K562 (cell line): ENCODE measurements at regions not wholly inside any gene's neighbourhood (a gene's known extent, or its start where the extent isn't known, plus 50 kb on each side); places are given as distances from the start of the nearest gene placed in this dataset.

ENCODE experiments used
- ATAC-seq: fragments of 200-7000 bp; cut with Tn5 transposase; 3 replicates; pipeline ENCODE4 v1.9.1; 2020; ENCODE audit warnings: moderate library complexity
- BruUV-seq: library from RNA; stranded (reverse); fragments of 400-500 nt; replicated peaks from 2 replicates; lab custom pipeline; 2021; lab: Mats Ljungman, UMichigan
- CTCF ChIA-PET: fragments of 300-600 bp; formaldehyde crosslinking; extraction: SDS; loops from one replicate; lab custom pipeline; 2021; ENCODE audit warnings: low intra/inter-chr PET ratio; lab: Yijun Ruan, JAX
- POLR2A ChIA-PET: fragments of 300-600, 350-650 bp; sonication (Branson Sonifier 250); formaldehyde crosslinking; extraction: SDS; loops from one replicate; lab custom pipeline; 2021; ENCODE audit warnings: antibody characterized with exemption, inconsistent platforms; lab: Yijun Ruan, JAX
- DNase-seq, 4 experiments: peaks; one replicate each; pipeline versions ENCODE4 v3.0.0 to v3.0.0-alpha.2; 2011 to 2018; ENCODE audit warnings: low spot score in 3 of 4, mixed read lengths in 3 of 4; ENCODE audit errors: extremely low read depth in 1 of 4
- FAIRE-seq: peaks from 2 replicates; lab custom pipeline; 2011; peaks lifted over from hg19 to GRCh38; lab: Jason Lieb, UNC
- H2AFZ ChIP-seq: 2 replicates; pipeline ENCODE4 v1.6.0; 2011; ENCODE audit warnings: low read depth, low read length, control low read depth, inconsistent platforms
- H3K27ac ChIP-seq: fragments of 200-600 bp; 3 replicates; pipeline ENCODE4 v1.8.0; 2011; ENCODE audit warnings: low read depth, mild to moderate bottlenecking, control low read depth, inconsistent platforms, low read length, moderate library complexity, mixed read lengths; ENCODE audit errors: extremely low read depth
- H3K27me3 ChIP-seq, 2 experiments: fragments of 300-600 bp in 1 of 2; 2 replicates in 1 of 2; 3 replicates in 1 of 2; pipeline versions ENCODE4 v1.6.0 to v1.8.0; 2011; ENCODE audit warnings: inconsistent platforms in 2 of 2, low read length in 2 of 2, mild to moderate bottlenecking in 1 of 2, mixed read lengths in 1 of 2, moderate library complexity in 1 of 2; ENCODE audit not compliant: control insufficient read depth in 2 of 2, insufficient read depth in 2 of 2
- H3K36me3 ChIP-seq: fragments of 300-600 bp; 3 replicates; pipeline ENCODE4 v1.8.0; 2011; ENCODE audit warnings: mild to moderate bottlenecking, low read length, inconsistent platforms; ENCODE audit not compliant: control insufficient read depth, insufficient read depth
- H3K4me1 ChIP-seq, 2 experiments: fragments of 200-600 bp in 1 of 2; replicated peaks in 1 of 2; 2 replicates in 1 of 2; 3 replicates in 1 of 2; pipeline versions ENCODE4 v1.5.1 to v1.8.0; 2011; ENCODE audit warnings: inconsistent platforms in 2 of 2, low read length in 2 of 2, mild to moderate bottlenecking in 1 of 2, mixed read lengths in 1 of 2, moderate library complexity in 1 of 2; ENCODE audit not compliant: control insufficient read depth in 2 of 2, insufficient read depth in 2 of 2
- H3K4me2 ChIP-seq: 2 replicates; pipeline ENCODE4 v1.6.1; 2011; ENCODE audit warnings: low read length, control low read depth, inconsistent platforms, mixed read lengths; ENCODE audit not compliant: insufficient read depth
- H3K4me3 ChIP-seq: fragments of 200-600 bp; sonication (generic), shearing (Covaris generic); 2 replicates; pipeline ENCODE4 v1.5.1; 2016; ENCODE audit warnings: control low read depth, inconsistent platforms
- H3K79me2 ChIP-seq: fragments of 200-600 bp; 3 replicates; pipeline ENCODE4 v1.8.0; 2011; ENCODE audit warnings: low read length, inconsistent platforms; ENCODE audit not compliant: control insufficient read depth, insufficient read depth
- H3K9ac ChIP-seq, 2 experiments: 2 replicates each; pipeline versions ENCODE4 v1.6.0 to v1.6.1; 2011; ENCODE audit warnings: low read depth in 2 of 2, low read length in 2 of 2, control low read depth in 1 of 2, inconsistent platforms in 1 of 2, mild to moderate bottlenecking in 1 of 2, mixed read lengths in 1 of 2; ENCODE audit not compliant: insufficient read depth in 1 of 2
- H3K9me1 ChIP-seq: one replicate; pipeline ENCODE4 v1.6.0; 2011; ENCODE audit warnings: inconsistent platforms, mild to moderate bottlenecking, low read length, moderate library complexity; ENCODE audit not compliant: control insufficient read depth, insufficient read depth
- H3K9me3 ChIP-seq: replicated peaks from 2 replicates; pipeline ENCODE4 v1.5.1; 2011; ENCODE audit warnings: low read depth, low read length, inconsistent platforms; ENCODE audit not compliant: control insufficient read depth, insufficient read depth
- H4K20me1 ChIP-seq: replicated peaks from 2 replicates; pipeline ENCODE4 v1.6.1; 2011; ENCODE audit warnings: low read length, inconsistent platforms, mixed read lengths; ENCODE audit not compliant: control insufficient read depth, insufficient read depth
- CTCF ChIP-seq, 3 experiments: IDR thresholded peaks in 2 of 3; conservative IDR thresholded peaks in 1 of 3; 2 replicates each; pipeline ENCODE4 v1.5.1; 2011 to 2012; ENCODE audit warnings: low read length in 3 of 3, mild to moderate bottlenecking in 3 of 3, control low read depth in 2 of 3, improper control_type of control experiment in 1 of 3, inconsistent platforms in 1 of 3, low read depth in 1 of 3, mixed read lengths in 1 of 3, moderate library complexity in 1 of 3; ENCODE audit not compliant: insufficient read depth in 2 of 3
- ELK1 ChIP-seq: sonication (generic); formaldehyde crosslinking; IDR thresholded peaks from 2 replicates; pipeline ENCODE4 v1.8.1; 2022; ENCODE audit warnings: missing genetic modification reagents
- NFIC ChIP-seq: fragments of 450-650 bp; IDR thresholded peaks from 2 replicates; pipeline ENCODE4 v1.6.1; 2017; ENCODE audit warnings: mild to moderate bottlenecking, inconsistent platforms
- WGBS: fragments of 100-300 bp; shearing (Covaris generic); methylation state at CpG from one replicate; pipeline ENCODE4 v1.1.6; 2016; ENCODE audit warnings: low coverage, mixed read lengths; ENCODE audit not compliant: insufficient coverage; ENCODE audit errors: missing lambda C conversion rate; 5-methylcytosine and 5-hydroxymethylcytosine counted together
- in situ Hi-C: fragments of 300-500 bp; cut with MboI; formaldehyde crosslinking; loops from 4 replicates; pipeline ENCODE4 v1.15.0; 2018; ENCODE audit warnings: inconsistent platforms, mixed read lengths
- intact Hi-C: fragments of 100-400 bp; cut with micrococcal nuclease; formaldehyde crosslinking; loops from 2 replicates; pipeline ENCODE4 v1.14.2; 2022

- intact Hi-C loops (no loop called here), in situ Hi-C loops (no loop called here)
Observed at GRCh38 chr7:142338633-142339501, 81.0 kb upstream of the PRSS58 start.

More at GRCh38 chr7:142338633-142339501, 81.0 kb upstream of the PRSS58 start:
- no peaks in the 10 kb centered on the region for H3K4me1 ChIP-seq
- TF ChIP-seq CTCF (IDR thresholded peaks at IDR 0.05 in 2 of 3, conservative IDR thresholded peaks at IDR 0.05 in 1 of 3; ENCODE audit: insufficient read depth in 2 of 3, low read depth in 1 of 3, low read length in 3 of 3) (peak; percentile 53 to 70 (median 57)), ELK1 (no peak), NFIC (0 out of 2 replicates have a peak, but pooled peaks have one; percentile 30)
- TF ChIP-seq, all 486 proteins: peak for 2
- H2AFZ ChIP-seq = no peak overlapping the region
- BruUV-seq = no TSS peak
- ChIA-PET CTCF (no interaction called here), POLR2A (interaction anchor here (0.7 kb wide), 1 partner anchor 272 kb away, joined by 3 read pairs; no protein-coding TSS in a partner anchor)
- ATAC-seq (peak; percentile 95), FAIRE-seq (peak; percentile 65), DNase-seq (peak in 2 of 4 experiments; percentile 30 to 42)
- H3K9me3 ChIP-seq = no peaks in the 10 kb centered on the region
- H3K27ac ChIP-seq = no peak overlapping the region
- no peak overlapping the region for H3K4me2 ChIP-seq
- H3K27me3 ChIP-seq = no peaks in the 10 kb centered on the region
- no peaks in the 10 kb centered on the region for H3K9me1 ChIP-seq
- H3K4me3 ChIP-seq = no peak overlapping the region
- H3K9ac ChIP-seq = no peak overlapping the region
- no peaks in the 10 kb centered on the region for H3K36me3 ChIP-seq
- H4K20me1 ChIP-seq = no peaks in the 10 kb centered on the region
- H3K79me2 ChIP-seq = no peaks in the 10 kb centered on the region
- WGBS = 2% methylated on average over 6 of the region's 6 CpGs
